Caco-2 (cell line): ENCODE measurements at regions not wholly inside any gene's neighbourhood (a gene's known extent, or its start where the extent isn't known, plus 50 kb on each side); places are given as distances from the start of the nearest gene placed in this dataset.

Source experiments
- BruUV-seq: library from RNA; stranded (reverse); fragments of 400-500 nt; replicated peaks from 2 replicates; lab custom pipeline; 2021; lab: Mats Ljungman, UMichigan
- CTCF ChIA-PET: fragments of 300-600 bp; sonication (Branson Sonifier 250); formaldehyde crosslinking; loops from one replicate; lab custom pipeline; 2022; ENCODE audit warnings: antibody characterized with exemption; lab: Charles Lee
- POLR2A ChIA-PET: fragments of 300-600 bp; sonication (Branson Sonifier 250); formaldehyde crosslinking; loops from one replicate; lab custom pipeline; 2022; ENCODE audit warnings: antibody characterized with exemption; lab: Charles Lee
- DNase-seq, 2 experiments: peaks; one replicate each; pipeline versions ENCODE4 v3.0.0 to v3.0.0-alpha.2; 2020 to 2022
- H3K27me3 ChIP-seq: replicated peaks from 2 replicates; pipeline ENCODE4 v1.6.0; 2011; ENCODE audit warnings: low read length; ENCODE audit not compliant: control insufficient read depth, insufficient read depth
- H3K36me3 ChIP-seq: 2 replicates; pipeline ENCODE4 v1.5.1; 2011; ENCODE audit warnings: low read length; ENCODE audit not compliant: control insufficient read depth, insufficient read depth
- H3K4me1 ChIP-seq: fragments of 250-450 bp; sonication (Bioruptor Pico); 2 replicates; pipeline ENCODE4 v1.5.1; 2020; ENCODE audit warnings: mild to moderate bottlenecking
- H3K4me3 ChIP-seq: 2 replicates; pipeline ENCODE4 v1.5.1; 2011; ENCODE audit warnings: low read depth, mild to moderate bottlenecking, control low read depth, low read length
- H3K9me3 ChIP-seq: fragments of 250-450 bp; sonication (Bioruptor Pico); 2 replicates; pipeline ENCODE4 v1.5.1; 2020; ENCODE audit warnings: mild to moderate bottlenecking, moderate library complexity
- H3K27ac Mint-ChIP-seq: one replicate; pipeline ENCODE4 v1.8.0; 2022; ENCODE audit warnings: mixed read lengths; ENCODE audit not compliant: unreplicated experiment
- H3K27me3 Mint-ChIP-seq: one replicate; pipeline ENCODE4 v1.8.0; 2022; ENCODE audit warnings: mixed read lengths; ENCODE audit not compliant: insufficient read depth, unreplicated experiment
- H3K36me3 Mint-ChIP-seq: one replicate; pipeline ENCODE4 v1.8.0; 2022; ENCODE audit warnings: mild to moderate bottlenecking, mixed read lengths; ENCODE audit not compliant: insufficient read depth, unreplicated experiment
- H3K4me1 Mint-ChIP-seq: one replicate; pipeline ENCODE4 v1.8.0; 2022; ENCODE audit warnings: low read depth, mixed read lengths; ENCODE audit not compliant: unreplicated experiment
- H3K4me3 Mint-ChIP-seq: one replicate; pipeline ENCODE4 v1.8.0; 2022; ENCODE audit warnings: mild to moderate bottlenecking, moderate library complexity, mixed read lengths; ENCODE audit not compliant: unreplicated experiment
- H3K9me3 Mint-ChIP-seq: one replicate; pipeline ENCODE4 v1.8.0; 2022; ENCODE audit warnings: mixed read lengths; ENCODE audit not compliant: unreplicated experiment
- CTCF ChIP-seq, 2 experiments: fragments of 200-600 bp in 1 of 2; IDR thresholded peaks; 1 replicate in 1 of 2; 2 replicates in 1 of 2; pipeline versions ENCODE4 v1.5.1 to v1.8.0; 2011 to 2022; ENCODE audit warnings: antibody characterized with exemption in 1 of 2, control low read depth in 1 of 2, inconsistent platforms in 1 of 2, low read depth in 1 of 2, low read length in 1 of 2, mild to moderate bottlenecking in 1 of 2, moderate library complexity in 1 of 2; ENCODE audit not compliant: insufficient read depth in 1 of 2, severe bottlenecking in 1 of 2, unreplicated experiment in 1 of 2
- intact Hi-C: fragments of 100-400 bp; cut with micrococcal nuclease; formaldehyde crosslinking; loops from one replicate; pipeline ENCODE4 v1.10.0; 2022; ENCODE audit not compliant: unreplicated experiment

DNA sequence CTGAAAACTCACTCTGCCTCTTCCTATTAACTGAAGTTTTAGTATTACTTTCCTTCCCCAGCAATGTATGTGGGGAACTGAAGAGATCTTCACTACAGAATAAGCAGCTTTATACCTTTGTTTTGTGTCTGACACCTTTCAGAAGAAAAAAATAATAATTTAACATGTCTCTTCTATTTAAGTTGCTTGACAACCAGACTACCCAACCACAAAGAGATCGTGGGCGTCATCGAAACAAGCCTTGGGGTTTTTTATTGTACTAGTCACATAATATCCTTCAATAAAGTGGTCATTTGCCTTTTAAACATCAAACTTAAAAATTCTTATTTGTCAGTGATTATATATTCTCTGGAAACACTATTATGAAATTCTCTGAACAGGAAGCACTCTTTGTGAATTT, 123.7 kb downstream of the CHD9NB start:
- Mint-ChIP-seq H3K27me3 (no peaks in the 10 kb centered on the region), H3K9me3 (no peaks in the 10 kb centered on the region), H3K27ac (no peak overlapping the region), H3K36me3 (no peaks in the 10 kb centered on the region), H3K4me1 (no peaks in the 10 kb centered on the region), H3K4me3 (no peak overlapping the region)
- Histone ChIP-seq H3K36me3 (no peaks in the 10 kb centered on the region), H3K4me1 (no peaks in the 10 kb centered on the region), H3K4me3 (no peak overlapping the region), H3K27me3 (no peaks in the 10 kb centered on the region), H3K9me3 (no peaks in the 10 kb centered on the region)
- ChIA-PET POLR2A (no interaction called here), CTCF (no interaction called here)
- BruUV-seq = no TSS peak
- DNase-seq = no peak
- no peak for TF ChIP-seq CTCF (IDR thresholded peaks at IDR 0.05; ENCODE audit: insufficient read depth in 1 of 2, low read depth in 1 of 2, low read length in 1 of 2, severe bottlenecking in 1 of 2, unreplicated experiment in 1 of 2)
- intact Hi-C loops = no loop called here

- intact Hi-C loops = no loop called here
- Mint-ChIP-seq H3K4me3 (no peak overlapping the region), H3K27me3 (peaks cover 9% of the 10 kb centered on the region), H3K9me3 (no peaks in the 10 kb centered on the region), H3K4me1 (no peaks in the 10 kb centered on the region), H3K27ac (no peak overlapping the region), H3K36me3 (no peaks in the 10 kb centered on the region)
- Histone ChIP-seq H3K4me1 (no peaks in the 10 kb centered on the region), H3K36me3 (no peaks in the 10 kb centered on the region), H3K9me3 (no peaks in the 10 kb centered on the region), H3K27me3 (no peaks in the 10 kb centered on the region), H3K4me3 (no peak overlapping the region)
- ChIA-PET POLR2A (no interaction called here), CTCF (no interaction called here)
- no peak for DNase-seq
- no peak for TF ChIP-seq CTCF (IDR thresholded peaks at IDR 0.05; ENCODE audit: insufficient read depth in 1 of 2, low read depth in 1 of 2, low read length in 1 of 2, severe bottlenecking in 1 of 2, unreplicated experiment in 1 of 2)
- no TSS peak for BruUV-seq
Measured at GRCh38 chr16:52925143-52925542, 127.6 kb downstream of the CHD9NB start.

DNA sequence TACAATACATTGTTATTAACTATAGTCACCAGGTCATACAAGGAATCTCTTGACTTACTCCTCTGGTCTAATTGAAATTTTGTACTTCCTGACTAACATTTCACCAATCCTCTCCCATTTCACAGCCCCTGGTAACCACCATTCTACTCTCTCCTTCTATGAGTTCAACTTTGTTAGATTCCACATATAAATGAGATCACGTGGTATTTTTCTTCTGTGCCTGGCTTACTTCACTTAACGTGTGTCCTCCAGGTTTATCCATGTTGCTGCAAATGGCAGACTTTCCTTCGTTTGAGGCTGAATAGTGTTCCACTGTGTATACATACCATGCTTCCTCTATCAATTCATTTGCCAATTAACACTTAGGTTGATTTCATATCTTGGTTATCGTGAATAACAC, 128.5 kb downstream of the CHD9NB start:
- no TSS peak for BruUV-seq
- ChIA-PET CTCF (no interaction called here), POLR2A (no interaction called here)
- no peak overlapping the region for H3K4me3 Mint-ChIP-seq
- H3K27me3 ChIP-seq = no peaks in the 10 kb centered on the region
- no peak overlapping the region for H3K4me3 ChIP-seq
- TF ChIP-seq CTCF (IDR thresholded peaks at IDR 0.05; ENCODE audit: insufficient read depth in 1 of 2, low read depth in 1 of 2, low read length in 1 of 2, severe bottlenecking in 1 of 2, unreplicated experiment in 1 of 2) = no peak
- peaks cover 11% of the 10 kb centered on the region for H3K27me3 Mint-ChIP-seq
- H3K4me1 ChIP-seq = no peaks in the 10 kb centered on the region
- H3K36me3 ChIP-seq = no peaks in the 10 kb centered on the region
- intact Hi-C loops = no loop called here
- no peaks in the 10 kb centered on the region for H3K36me3 Mint-ChIP-seq
- no peak for DNase-seq
- H3K9me3 Mint-ChIP-seq = no peaks in the 10 kb centered on the region
- no peaks in the 10 kb centered on the region for H3K9me3 ChIP-seq
- H3K27ac Mint-ChIP-seq = no peak overlapping the region
- H3K4me1 Mint-ChIP-seq = no peaks in the 10 kb centered on the region
